Loucy (cell line): ENCODE measurements at regions not wholly inside any gene's neighbourhood (a gene's known extent, or its start where the extent isn't known, plus 50 kb on each side); places are given as distances from the start of the nearest gene placed in this dataset.

Experiments used
- CTCF ChIP-seq: fragments of 200-600 bp; sonication (generic); conservative IDR thresholded peaks from 2 replicates; pipeline ENCODE4 v1.5.1; 2014; ENCODE audit warnings: mild to moderate bottlenecking, antibody characterized with exemption, low read length
- EZH2phosphoT487 ChIP-seq: fragments of 200-600 bp; IDR thresholded peaks from 2 replicates; pipeline ENCODE4 v1.6.1; 2018; ENCODE audit warnings: antibody characterized with exemption, mild to moderate bottlenecking, moderate library complexity, borderline replicate concordance

GRCh38 chrX:122512561-122513072 is 671.5 kb upstream of the GRIA3 start:
- TF ChIP-seq CTCF (no peak), EZH2phosphoT487 (no peak)
